Body of pancreas (tissue), 4 donors: ENCODE measurements at regions not wholly inside any gene's neighbourhood (a gene's known extent, or its start where the extent isn't known, plus 50 kb on each side); places are given as distances from the start of the nearest gene placed in this dataset.

Experiments
- POLR2A ChIP-seq, 3 donors: fragments of 450-650 bp; IDR thresholded peaks; one replicate each; pipeline ENCODE4 v1.6.1; 2016; ENCODE audit warnings: antibody characterized with exemption in 3 of 3, mild to moderate bottlenecking in 2 of 3
- TF ChIP-seq, protein P1 (sequence below), 7 experiments: fragments of 450-650 bp in 4 of 7; fragments of 200-600 bp in 3 of 7; sonication (generic) in 3 of 7; IDR thresholded peaks; one replicate each; pipeline ENCODE4 v1.5.1; 2016 to 2019; ENCODE audit warnings: antibody characterized with exemption in 7 of 7

DNA sequence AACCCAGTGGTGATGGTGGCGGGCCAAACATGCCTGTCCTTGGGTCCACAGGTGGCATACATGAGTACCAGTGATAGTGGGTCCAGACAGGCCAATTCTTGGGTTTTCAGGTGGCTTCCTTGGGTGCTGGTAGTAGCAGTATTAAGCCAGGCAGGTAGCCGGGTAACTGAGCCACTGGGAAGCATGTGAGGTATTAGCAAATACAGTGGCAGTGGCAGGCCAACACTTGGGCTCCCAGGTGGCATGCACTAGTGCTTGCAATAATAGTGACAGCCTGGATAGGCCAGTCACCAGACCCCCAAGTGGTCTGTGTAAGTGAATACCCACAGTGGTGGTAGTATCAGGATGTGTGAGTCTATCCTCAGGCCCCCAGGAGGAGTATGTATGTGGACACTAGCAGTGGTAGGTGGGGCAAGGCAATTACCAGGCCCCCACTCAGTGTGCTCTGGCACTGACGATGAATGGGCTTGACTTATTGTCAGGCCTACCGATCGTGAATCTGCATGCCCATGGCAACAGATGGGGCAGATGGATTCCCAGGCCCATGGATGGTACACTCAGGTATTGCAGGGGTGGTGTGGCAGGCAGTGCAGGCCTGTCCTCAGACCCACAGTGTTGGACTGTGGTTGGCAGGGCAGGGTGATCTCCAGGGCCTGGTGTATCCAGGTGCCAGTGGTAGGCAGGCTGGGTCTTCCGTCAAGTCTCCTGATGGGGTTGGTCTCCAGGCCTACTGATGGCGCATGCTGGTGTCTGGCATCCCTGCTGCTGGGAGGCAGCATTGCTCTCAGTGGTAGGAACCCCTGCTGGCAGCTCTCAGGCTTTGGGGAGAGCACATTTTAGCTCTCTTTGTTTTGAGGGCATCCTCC, 840.7 kb downstream of the FAM181B start:
- TF ChIP-seq, protein P1, sequence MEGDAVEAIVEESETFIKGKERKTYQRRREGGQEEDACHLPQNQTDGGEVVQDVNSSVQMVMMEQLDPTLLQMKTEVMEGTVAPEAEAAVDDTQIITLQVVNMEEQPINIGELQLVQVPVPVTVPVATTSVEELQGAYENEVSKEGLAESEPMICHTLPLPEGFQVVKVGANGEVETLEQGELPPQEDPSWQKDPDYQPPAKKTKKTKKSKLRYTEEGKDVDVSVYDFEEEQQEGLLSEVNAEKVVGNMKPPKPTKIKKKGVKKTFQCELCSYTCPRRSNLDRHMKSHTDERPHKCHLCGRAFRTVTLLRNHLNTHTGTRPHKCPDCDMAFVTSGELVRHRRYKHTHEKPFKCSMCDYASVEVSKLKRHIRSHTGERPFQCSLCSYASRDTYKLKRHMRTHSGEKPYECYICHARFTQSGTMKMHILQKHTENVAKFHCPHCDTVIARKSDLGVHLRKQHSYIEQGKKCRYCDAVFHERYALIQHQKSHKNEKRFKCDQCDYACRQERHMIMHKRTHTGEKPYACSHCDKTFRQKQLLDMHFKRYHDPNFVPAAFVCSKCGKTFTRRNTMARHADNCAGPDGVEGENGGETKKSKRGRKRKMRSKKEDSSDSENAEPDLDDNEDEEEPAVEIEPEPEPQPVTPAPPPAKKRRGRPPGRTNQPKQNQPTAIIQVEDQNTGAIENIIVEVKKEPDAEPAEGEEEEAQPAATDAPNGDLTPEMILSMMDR (IDR thresholded peaks at IDR 0.05), result no peak
- no peak for TF ChIP-seq POLR2A (IDR thresholded peaks at IDR 0.05)
